ENCODE measurements at regions not wholly inside any gene's neighbourhood (a gene's known extent, or its start where the extent isn't known, plus 50 kb on each side); places are given as distances from the start of the nearest gene placed in this dataset.

DNA sequence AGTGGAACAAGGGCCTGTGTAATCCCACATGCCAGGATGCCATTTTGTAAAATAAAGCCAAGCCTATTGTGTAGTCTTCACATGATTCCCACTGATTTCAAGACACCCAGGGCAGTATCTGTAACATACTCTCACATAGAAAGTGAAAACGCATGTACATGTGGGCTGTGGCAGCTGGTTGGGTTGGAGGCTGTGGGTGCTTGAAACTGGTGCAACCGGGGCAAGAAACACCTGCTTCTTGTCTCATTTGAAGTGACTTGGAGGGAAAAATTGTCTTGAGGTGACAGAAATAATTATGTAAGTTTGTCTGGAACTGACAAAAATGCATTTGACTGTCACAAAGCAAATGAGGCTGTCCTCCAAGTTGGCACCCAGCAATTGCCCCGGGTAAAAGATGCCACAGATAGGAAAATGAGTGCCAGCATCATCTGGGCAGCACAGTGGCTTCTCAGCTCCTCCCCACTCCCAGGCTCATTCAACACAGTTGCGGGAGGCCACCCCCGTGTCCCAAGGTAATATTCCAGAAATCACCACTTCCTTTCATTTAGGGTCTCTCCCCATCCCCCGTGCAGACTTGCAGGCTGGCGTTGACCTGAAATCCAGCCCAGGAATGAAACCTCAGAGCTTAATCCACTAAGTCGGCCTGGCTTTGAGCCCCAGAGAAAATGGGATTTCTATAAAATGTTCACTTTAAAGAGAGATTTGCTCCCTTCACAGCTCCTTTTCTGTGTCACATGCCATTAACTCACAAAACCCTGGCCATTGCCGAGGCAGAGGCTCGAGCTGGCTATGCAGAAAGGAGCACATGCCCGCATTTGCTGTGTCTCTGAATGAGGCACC lies 293.9 kb upstream of the PARD3B start:
- no peaks in the 10 kb centered on the region for H3F3A ChIP-seq (ENCODE audit: control insufficient read depth, insufficient read depth)
- no peak for TF ChIP-seq CTCF (IDR thresholded peaks at IDR 0.05; ENCODE audit: low read depth, low read length, poor library complexity, severe bottlenecking)
- no peak for TF ChIP-seq EZH2phosphoT487 (IDR thresholded peaks at IDR 0.05; ENCODE audit: borderline replicate concordance, low read length)
- no peak overlapping the region for H3K4me2 ChIP-seq (ENCODE audit: low read length)
- H3K9me3 ChIP-seq (ENCODE audit: control insufficient read depth, insufficient read depth, low read length): no peaks in the 10 kb centered on the region
- H3K79me2 ChIP-seq (ENCODE audit: control insufficient read depth, low read length): no peaks in the 10 kb centered on the region
- H3K4me1 ChIP-seq (ENCODE audit: control insufficient read depth, low read length): no peaks in the 10 kb centered on the region
- H4K20me1 ChIP-seq (ENCODE audit: control insufficient read depth, insufficient read depth, low read depth, low read length): no peaks in the 10 kb centered on the region
- no peaks in the 10 kb centered on the region for H3K36me3 ChIP-seq (ENCODE audit: control insufficient read depth, low read length)
- H3K27me3 ChIP-seq (ENCODE audit: control insufficient read depth, low read length): no peaks in the 10 kb centered on the region
- no peak overlapping the region for H3K4me3 ChIP-seq (ENCODE audit: low read length)
- H3K9me2 ChIP-seq (replicated peaks; ENCODE audit: control insufficient read depth, low read length): no peaks in the 10 kb centered on the region
- no peak overlapping the region for H3K27ac ChIP-seq (ENCODE audit: low read depth, low read length)

GRCh38 chr2:204251998-204252376 lies 293.3 kb upstream of the PARD3B start:
- H3K4me1 ChIP-seq (ENCODE audit: control insufficient read depth, low read length): no peaks in the 10 kb centered on the region
- no peaks in the 10 kb centered on the region for H3K36me3 ChIP-seq (ENCODE audit: control insufficient read depth, low read length)
- no peaks in the 10 kb centered on the region for H3K9me3 ChIP-seq (ENCODE audit: control insufficient read depth, insufficient read depth, low read length)
- H3K4me2 ChIP-seq (ENCODE audit: low read length): no peak overlapping the region
- no peaks in the 10 kb centered on the region for H3K27me3 ChIP-seq (ENCODE audit: control insufficient read depth, low read length)
- H4K20me1 ChIP-seq (ENCODE audit: control insufficient read depth, insufficient read depth, low read depth, low read length): no peaks in the 10 kb centered on the region
- TF ChIP-seq EZH2phosphoT487 (IDR thresholded peaks at IDR 0.05; ENCODE audit: borderline replicate concordance, low read length) (no peak), CTCF (IDR thresholded peaks at IDR 0.05; ENCODE audit: low read depth, low read length, poor library complexity, severe bottlenecking) (no peak)
- no peak overlapping the region for H3K27ac ChIP-seq (ENCODE audit: low read depth, low read length)
- H3F3A ChIP-seq (ENCODE audit: control insufficient read depth, insufficient read depth): no peaks in the 10 kb centered on the region
- H3K4me3 ChIP-seq (ENCODE audit: low read length): no peak overlapping the region
- no peaks in the 10 kb centered on the region for H3K9me2 ChIP-seq (replicated peaks; ENCODE audit: control insufficient read depth, low read length)
- H3K79me2 ChIP-seq (ENCODE audit: control insufficient read depth, low read length): no peaks in the 10 kb centered on the region

DNA sequence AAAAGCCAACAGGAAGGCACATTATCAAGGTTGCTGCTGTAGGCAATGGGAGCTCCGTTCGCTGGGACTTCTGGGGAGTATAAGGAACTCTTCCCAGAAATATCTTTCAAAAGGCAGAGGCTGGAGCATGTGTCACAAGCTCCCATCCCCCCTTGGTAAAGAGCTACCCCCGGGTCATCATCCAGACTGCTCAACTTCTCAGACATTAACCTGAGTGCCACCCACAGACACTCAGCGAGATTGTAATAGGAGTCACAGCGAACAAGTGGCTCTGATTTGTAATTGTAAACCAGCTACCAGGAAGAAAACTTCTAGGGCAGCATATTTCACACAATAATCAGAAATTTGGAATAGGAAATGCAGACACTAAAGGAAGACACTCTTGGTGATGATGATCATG lies 290.2 kb upstream of the PARD3B start:
- no peak overlapping the region for H3K4me2 ChIP-seq (ENCODE audit: low read length)

More for the DNA sequence above, 290.2 kb upstream of the PARD3B start:
- H3K4me3 ChIP-seq (ENCODE audit: low read length): no peak overlapping the region
- H3K9me2 ChIP-seq (replicated peaks; ENCODE audit: control insufficient read depth, low read length): no peaks in the 10 kb centered on the region
- H3K9me3 ChIP-seq (ENCODE audit: control insufficient read depth, insufficient read depth, low read length): no peaks in the 10 kb centered on the region
- no peak for TF ChIP-seq CTCF (IDR thresholded peaks at IDR 0.05; ENCODE audit: low read depth, low read length, poor library complexity, severe bottlenecking)
- TF ChIP-seq EZH2phosphoT487 (IDR thresholded peaks at IDR 0.05; ENCODE audit: borderline replicate concordance, low read length): no peak
- H3K79me2 ChIP-seq (ENCODE audit: control insufficient read depth, low read length): no peaks in the 10 kb centered on the region
- H4K20me1 ChIP-seq (ENCODE audit: control insufficient read depth, insufficient read depth, low read depth, low read length): no peaks in the 10 kb centered on the region
- H3K4me1 ChIP-seq (ENCODE audit: control insufficient read depth, low read length): no peaks in the 10 kb centered on the region
- no peaks in the 10 kb centered on the region for H3K36me3 ChIP-seq (ENCODE audit: control insufficient read depth, low read length)
- no peaks in the 10 kb centered on the region; the same call in 1 of the 2 replicates for H3K27me3 ChIP-seq (ENCODE audit: control insufficient read depth, low read length)
- H3K27ac ChIP-seq (ENCODE audit: low read depth, low read length): no peak overlapping the region
- no peaks in the 10 kb centered on the region for H3F3A ChIP-seq (ENCODE audit: control insufficient read depth, insufficient read depth)

Measured in DOHH2 (cell line).